CD4-positive, alpha-beta T cell treated with Interleukin-15 for 4 hours (primary cell): ENCODE measurements at regions not wholly inside any gene's neighbourhood (a gene's known extent, or its start where the extent isn't known, plus 50 kb on each side); places are given as distances from the start of the nearest gene placed in this dataset.
"Not testable (repeated sequence)": the region's sequence is repeated elsewhere in the genome, so short reads cannot be mapped to it uniquely, and the experiment has no call there.

Source experiments
- DNase-seq: peaks from one replicate; pipeline ENCODE4 v3.0.0-alpha.2; 2020; ENCODE audit warnings: low spot score

DNA sequence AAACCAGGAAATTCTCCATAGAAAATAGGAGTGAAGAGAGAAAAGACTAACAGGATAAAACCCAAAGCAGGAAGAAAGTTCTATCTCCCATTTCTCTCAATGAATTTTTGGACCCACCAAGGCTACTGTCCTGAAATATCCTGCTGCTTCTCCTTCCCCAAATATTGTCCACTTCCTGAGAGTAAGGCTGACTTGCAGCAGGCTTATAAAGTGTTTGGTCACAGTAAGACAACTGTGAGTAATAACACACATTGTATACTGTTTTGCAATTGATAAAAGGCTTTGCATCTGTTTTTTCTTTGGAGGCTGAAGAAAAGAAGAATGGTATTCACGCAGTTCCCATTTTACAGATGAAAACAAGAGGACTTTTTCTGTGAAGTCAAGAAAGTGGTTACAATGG is 52.8 kb downstream of the FOXD4L6 start:
- DNase-seq, result not testable (repeated sequence)

DNA sequence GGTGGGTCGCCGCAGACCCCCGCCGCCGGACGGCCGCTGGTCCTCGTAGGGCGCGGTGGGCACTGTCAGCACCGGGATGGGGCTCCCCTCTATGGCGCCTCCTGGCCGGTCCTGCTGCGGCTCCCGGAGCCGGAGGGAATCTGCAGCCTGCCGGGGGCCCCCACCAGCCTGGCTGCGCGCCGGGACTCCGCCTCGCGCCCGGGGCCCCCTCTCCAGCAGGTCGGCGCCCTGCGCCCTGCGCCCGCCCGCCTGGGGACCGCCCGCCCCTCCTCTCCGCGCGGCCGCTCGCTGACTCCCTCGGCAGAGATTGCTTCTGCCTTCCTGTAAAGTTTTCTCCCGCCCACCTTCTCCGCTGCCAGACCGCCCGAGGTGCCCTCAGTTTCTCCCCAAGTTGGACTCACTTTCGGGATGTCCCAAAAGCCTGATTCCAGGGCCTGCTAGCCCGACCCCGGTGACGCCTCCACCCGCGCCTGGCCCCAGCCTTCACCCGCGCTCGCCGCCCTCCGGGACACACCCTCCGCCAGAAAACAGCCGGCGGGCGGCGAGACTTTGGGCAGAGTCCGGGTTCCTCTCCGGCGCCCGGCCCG is 54.0 kb downstream of the FOXD4L6 start:
- not testable (repeated sequence) for DNase-seq

DNA sequence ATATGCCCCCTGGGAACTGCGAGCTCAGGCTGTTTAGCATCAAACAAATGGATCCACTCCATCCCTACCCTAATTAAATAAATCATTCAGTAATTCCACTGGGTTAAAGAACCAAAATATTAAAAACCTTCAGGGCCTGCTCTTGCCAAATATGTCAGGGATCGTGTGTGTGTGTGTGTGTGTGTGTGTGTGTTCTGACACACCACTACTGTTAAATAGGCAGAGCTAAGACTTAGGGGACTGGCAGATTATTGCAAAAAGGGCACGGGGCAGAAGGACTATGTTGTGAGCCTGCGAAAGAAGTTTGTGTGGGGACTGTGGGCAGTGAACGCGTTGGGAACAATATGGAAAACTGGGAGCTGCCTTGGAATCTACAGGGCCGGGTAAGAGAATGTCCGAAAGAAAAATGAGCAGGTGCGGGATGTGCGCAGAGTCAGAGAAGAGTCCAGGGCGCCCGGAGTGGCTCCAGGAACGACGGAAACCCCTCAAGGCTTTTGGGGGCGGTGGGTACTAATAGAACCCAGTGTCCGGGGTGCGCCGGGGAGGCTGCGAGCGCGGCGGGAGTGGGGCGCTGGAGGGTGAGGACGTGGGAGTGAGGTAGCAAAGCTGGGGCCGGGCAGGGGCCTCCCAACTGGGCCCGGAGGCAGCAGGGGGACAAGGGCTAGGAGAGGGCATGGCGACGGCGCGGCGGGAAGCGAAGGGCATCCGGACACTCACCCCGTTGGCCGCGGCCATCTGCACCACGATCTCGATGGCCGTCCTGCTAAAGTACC is 54.8 kb downstream of the FOXD4L6 start:
- not testable (repeated sequence) for DNase-seq

- DNase-seq, result peak; percentile 51
These were observed 64.2 kb downstream of the FOXD4L6 start for GRCh38 chr9:41064125-41064795.

GRCh38 chr9:41063243-41063642 is 65.2 kb downstream of the FOXD4L6 start:
- DNase-seq, result not testable (repeated sequence)

DNA sequence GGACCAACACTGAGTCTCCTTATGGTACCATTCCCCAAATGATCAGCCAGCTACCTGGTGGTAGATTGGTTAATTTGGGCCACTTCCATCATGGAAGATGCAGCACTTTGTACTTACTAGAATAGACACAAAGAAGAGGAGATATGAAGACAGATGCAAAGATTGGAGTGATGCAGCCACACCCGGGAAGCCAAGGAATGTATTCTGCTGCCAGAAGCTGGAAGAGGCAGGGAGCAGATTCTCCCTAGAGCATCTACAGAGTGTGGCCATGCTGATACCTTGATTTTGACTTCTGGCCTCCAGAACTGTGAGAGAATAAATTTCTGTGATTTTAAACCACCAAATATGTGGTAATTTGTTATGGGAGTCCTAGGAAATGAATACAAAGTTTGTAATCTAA is 68.9 kb downstream of the FOXD4L6 start:
- not testable (repeated sequence) for DNase-seq

- not testable (repeated sequence) for DNase-seq
These were observed 74.7 kb downstream of the FOXD4L6 start for GRCh38 chr9:41053666-41054363.

GRCh38 chr9:41048672-41049071 is 79.8 kb downstream of the FOXD4L6 start:
- DNase-seq, result not testable (repeated sequence)

DNA sequence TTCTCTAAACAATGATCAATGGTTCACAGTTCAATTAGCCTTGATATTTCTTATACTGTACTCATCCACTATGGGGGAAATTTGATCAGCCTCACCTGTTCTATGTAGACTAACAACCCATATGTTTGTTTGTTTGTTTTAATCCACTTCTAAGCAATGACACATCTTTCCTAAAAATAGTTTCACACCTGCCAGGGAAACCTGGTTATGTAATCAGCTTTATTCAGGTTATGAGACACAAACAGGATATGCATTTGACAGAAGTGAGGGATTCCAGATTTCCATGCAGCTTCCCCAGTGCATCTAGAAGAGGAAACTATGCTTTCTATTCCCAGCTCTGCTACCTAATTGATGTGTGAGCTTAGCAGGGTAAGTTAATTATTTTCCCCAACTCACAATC is 80.7 kb downstream of the FOXD4L6 start:
- not testable (repeated sequence) for DNase-seq

GRCh38 chr9:41044930-41045329 is 83.6 kb downstream of the FOXD4L6 start:
- DNase-seq, result not testable (repeated sequence)

DNA sequence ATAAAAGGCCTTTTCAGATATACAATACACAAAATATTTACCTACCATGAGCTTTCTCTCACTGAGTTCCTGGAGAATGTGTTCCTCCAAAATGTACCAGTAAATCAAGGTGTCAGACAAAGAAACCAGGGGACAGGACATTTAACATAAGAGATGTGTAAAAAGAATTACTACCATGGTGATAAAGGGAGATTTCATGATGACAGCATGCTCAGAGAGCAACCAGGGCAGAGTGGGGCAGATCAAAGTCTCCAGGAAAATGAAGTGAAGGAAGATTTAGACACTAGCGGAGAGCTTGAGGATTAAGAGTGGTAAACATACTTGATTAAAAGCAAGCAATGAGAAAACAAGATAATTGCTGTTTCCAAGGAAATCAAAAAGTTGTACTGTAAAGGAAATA is 85.0 kb downstream of the FOXD4L6 start:
- DNase-seq, result not testable (repeated sequence)

GRCh38 chr9:41042111-41042510 is 86.4 kb downstream of the FOXD4L6 start:
- not testable (repeated sequence) for DNase-seq

- not testable (repeated sequence) for DNase-seq
These were observed 87.7 kb downstream of the FOXD4L6 start for GRCh38 chr9:41040705-41041342.

- not testable (repeated sequence) for DNase-seq
These were observed 93.2 kb downstream of the FOXD4L6 start for GRCh38 chr9:41035276-41035675.

- not testable (repeated sequence) for DNase-seq
These were observed 93.7 kb downstream of the FOXD4L6 start for GRCh38 chr9:41034699-41035197.

- not testable (repeated sequence) for DNase-seq
These were observed 94.6 kb downstream of the FOXD4L6 start for GRCh38 chr9:41033877-41034276.

- not testable (repeated sequence) for DNase-seq
These were observed 95.1 kb downstream of the FOXD4L6 start for GRCh38 chr9:41033360-41033759.

DNA sequence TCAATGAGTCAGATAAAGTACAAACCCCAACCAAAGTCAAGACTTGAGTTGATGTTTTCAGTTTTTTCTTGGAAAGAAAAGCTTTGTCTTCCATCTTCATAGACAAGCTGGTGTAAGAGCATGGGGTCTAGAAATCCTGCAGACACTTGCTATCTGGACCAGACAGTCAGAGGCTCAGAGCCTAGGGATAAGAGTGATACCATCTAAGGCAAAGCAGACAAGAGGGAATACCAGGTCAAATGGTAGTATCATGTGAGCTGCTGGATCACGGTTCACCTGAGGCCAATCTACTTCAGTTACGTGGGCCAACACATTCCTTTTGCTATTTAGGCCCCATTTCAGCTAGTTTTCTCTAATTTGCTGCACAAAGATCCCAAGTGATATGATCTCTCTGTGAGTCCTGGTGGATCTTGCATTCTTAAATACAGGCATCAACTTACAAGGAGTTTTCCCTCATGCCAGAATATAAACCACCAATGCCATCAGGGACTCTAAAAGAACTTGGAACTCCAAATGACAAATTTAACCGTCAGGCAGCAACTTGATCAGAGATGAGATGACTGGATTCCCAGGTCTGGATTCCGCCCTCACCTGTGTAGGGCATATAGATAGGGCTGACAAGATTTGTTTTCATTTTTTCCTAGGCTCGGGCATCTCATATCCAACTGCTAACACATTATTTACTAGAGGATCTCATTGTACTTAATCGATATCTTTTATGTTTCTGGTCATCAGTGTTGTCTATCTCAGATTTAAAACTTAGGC is 101.4 kb downstream of the FOXD4L6 start:
- DNase-seq, result not testable (repeated sequence)

- DNase-seq, result not testable (repeated sequence)
These were observed 106.1 kb downstream of the FOXD4L6 start for GRCh38 chr9:41022365-41022764.

DNA sequence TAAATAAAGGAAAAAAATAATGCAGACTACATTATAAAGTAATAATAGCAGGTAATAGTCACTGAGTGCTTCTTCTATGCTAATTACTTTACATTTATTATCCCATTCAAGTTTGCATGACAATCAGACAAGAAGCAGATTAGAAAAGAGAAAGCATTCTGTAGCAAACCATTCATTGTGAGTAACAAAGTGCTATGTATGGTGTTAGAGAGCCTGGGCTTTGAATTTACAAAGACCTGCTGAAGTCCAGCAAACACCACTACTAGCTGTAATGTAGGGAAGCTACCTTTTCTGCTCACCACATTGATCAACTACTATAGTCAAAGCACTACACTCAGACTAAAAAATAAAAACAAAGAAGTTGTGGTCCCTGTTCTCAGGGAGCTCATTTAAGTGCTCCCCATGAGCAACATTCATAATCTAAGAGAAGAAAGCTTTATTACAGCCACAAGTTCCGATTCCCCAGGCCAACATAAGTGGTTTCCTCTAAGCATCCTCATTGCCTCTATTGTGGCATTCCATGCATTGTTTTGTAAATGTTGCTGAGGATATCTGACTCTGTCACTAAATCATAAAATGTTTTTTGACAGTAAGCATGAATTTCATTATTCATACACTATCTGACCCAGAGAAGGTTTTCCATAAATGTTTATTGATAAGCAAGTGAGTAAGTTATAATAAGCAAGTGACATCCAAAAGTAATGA is 108.5 kb downstream of the FOXD4L6 start:
- DNase-seq, result not testable (repeated sequence)
